Fibroblast of skin of scalp (primary cell): ENCODE measurements at regions not wholly inside any gene's neighbourhood (a gene's known extent, or its start where the extent isn't known, plus 50 kb on each side); places are given as distances from the start of the nearest gene placed in this dataset.
"Not testable (repeated sequence)": the region's sequence is repeated elsewhere in the genome, so short reads cannot be mapped to it uniquely, and the experiment has no call there.

Source experiments
- DNase-seq: peaks from one replicate; pipeline ENCODE4 v3.0.0-alpha.2; 2013

- no peak for DNase-seq
Measured at GRCh38 chr21:34272321-34272720, 91.5 kb upstream of the KCNE2 start.

- peak; percentile 62 for DNase-seq
Measured at GRCh38 chr21:34274001-34274400, 89.8 kb upstream of the KCNE2 start.

GRCh38 chr21:34276711-34277425 lies 86.9 kb upstream of the KCNE2 start:
- peak; percentile 42 for DNase-seq

GRCh38 chr21:34278451-34278850 lies 85.4 kb upstream of the KCNE2 start:
- no peak for DNase-seq

DNA sequence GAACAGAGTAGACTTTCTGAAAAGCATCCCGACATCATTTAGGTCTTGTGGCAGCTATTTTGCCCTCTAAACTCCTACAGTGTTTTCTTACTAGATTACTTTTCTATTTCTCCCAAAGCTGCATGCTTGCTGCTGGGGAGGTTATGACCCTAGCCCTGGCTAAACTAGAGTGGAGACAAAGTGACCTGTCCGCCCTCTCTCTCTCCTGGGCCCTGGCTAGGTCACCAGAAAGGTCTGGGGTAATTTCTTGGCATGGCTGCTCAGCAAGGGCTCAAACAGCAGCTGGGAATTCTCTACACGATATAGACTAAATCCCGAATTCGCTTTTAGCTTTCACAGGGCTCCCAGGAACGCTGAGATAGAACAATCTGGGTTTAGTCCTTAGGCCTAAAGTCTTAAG lies 84.5 kb upstream of the KCNE2 start:
- no peak for DNase-seq

DNA sequence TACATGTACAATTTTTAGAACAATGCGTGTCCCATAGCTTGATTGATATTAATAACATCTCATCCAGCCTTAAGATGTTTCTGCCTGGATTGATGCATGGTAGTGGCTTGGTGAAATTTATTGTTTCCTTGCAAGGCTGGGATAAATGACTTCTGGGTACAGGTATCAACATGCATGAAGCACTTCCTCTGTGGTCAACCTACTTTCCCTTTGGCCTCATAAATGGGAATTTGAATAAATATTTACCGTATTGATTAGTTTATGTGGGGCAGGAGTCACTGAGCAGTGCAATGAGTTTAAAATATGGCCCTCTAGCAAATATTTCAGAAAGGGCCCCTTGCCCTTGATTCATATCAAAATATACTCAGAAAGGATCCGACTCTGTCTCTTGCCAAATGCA lies 83.9 kb upstream of the KCNE2 start:
- no peak for DNase-seq

DNA sequence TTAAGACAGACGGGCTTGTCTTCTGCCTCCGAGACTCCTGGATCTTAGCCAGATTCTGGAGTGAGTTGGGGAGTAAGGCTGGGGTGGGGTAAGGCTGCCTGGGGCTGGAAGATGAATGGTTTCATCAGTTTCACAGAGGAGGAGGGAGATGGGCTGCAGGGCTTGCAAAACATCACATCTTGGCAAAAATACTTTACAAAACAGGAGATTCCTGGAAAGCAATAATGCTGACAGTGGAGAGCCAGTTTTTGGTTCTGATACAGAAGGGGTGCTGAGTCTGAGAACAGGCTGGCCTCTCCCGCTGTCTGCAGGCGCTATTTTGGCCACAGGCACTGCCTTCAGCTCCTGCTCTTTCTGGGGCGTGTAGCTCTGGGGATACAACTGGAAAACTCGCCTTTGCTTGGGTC lies 83.4 kb upstream of the KCNE2 start:
- peak; percentile 57 for DNase-seq

DNA sequence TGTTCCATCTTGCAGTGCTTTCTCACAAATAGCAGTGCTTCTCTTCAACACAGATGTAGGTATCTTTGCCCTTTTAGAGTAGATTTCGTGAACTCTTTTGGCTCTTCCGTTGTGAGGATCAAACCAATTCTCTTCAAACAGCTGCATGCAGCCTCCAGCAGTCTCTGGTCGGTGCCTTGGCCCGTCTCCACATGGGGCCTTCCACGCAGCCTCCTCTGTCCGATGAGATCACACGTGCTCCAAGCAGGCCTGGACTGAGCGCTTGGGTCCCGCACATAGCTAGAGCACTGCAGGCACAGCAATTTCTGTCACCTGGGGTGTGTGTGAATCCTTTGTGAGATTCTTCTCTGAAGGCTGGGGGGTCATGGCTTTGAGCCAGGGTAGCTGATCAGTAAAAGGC lies 82.8 kb upstream of the KCNE2 start:
- DNase-seq = no peak

DNA sequence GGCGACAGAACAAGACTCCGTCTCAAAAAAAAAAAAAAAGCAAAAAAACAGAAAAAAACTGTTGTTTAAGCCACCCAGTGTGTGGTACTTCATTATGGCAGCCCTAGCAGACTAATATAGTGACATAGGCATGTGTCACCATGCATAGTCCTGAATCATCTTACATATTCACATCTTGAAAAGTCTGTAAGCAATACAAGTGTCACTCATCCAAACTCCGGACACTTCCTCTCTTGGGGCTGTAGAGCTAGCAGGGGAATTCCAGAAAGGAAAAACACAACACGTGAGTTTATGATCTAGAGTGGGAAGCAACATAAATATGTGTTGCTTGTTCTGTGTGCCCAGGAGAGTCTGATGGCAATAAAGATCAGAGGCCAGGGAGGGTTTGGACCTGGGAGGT lies 81.6 kb upstream of the KCNE2 start:
- DNase-seq = peak; percentile 40

GRCh38 chr21:34284666-34285065 lies 79.1 kb upstream of the KCNE2 start:
- DNase-seq = peak; percentile 54

GRCh38 chr21:34288042-34288441 lies 75.8 kb upstream of the KCNE2 start:
- DNase-seq = not testable (repeated sequence)

DNA sequence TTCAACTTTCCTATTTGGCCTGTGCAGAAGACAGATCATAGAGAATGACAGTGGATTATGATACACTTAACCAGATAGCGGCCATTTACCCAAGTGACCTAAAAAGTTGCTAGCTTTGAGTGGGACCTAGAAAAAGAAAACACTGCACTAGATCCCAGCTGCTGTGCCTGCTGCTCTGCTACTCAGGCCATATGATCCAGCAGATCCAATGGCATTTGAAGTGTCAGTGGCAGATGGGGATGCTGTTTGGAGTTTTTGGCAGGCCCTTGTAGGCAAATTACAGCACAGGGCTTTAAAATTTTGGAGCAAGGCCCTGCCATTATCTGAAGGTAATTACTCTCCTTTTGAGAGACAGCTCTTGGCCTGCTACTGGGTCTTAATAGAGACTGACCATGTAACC lies 74.0 kb upstream of the KCNE2 start:
- DNase-seq = no peak

GRCh38 chr21:34296878-34297277 lies 66.9 kb upstream of the KCNE2 start:
- DNase-seq = no peak

- DNase-seq = no peak
Measured at GRCh38 chr21:34298534-34299167, 65.2 kb upstream of the KCNE2 start.

DNA sequence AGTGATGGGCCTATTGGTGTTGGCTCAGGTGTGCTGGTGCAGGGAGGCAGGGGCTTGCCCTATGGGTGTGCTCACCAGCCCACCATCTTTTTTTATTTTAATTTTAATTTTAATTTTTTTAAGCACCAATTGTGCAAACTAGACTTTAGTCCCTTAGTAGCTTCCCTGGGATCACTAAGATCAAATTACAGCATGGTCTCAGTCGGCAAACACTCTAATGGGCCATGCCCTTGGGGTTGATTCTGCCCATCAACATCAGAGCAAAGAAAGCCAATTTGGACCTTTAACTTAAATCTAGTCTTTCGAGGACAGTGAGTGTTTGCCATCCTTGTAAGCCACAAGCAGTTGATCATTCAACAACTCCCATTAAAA lies 64.7 kb upstream of the KCNE2 start:
- DNase-seq = no peak

DNA sequence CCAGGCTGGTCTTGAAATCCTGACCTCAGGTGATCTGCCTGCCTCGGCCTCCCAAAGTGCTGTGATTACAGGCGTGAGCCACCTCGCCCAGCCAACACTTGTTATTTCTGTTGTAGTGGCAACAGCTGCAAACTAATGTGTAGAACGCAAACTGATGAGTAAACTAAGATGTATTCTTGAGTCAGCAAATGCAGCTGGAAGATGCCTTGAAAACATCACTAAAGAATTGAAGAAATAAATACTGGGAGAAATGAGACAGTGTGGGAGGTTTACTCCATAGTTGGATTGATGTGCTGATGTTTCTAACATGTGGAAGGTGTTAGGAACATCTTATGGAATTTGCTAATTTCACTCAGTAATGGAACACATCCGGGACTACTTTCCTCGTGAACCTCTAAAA lies 61.3 kb upstream of the KCNE2 start:
- DNase-seq = peak; percentile 12

GRCh38 chr21:34305605-34306604 lies 57.9 kb upstream of the KCNE2 start:
- DNase-seq = peak; percentile 14

- DNase-seq = no peak
Measured at GRCh38 chr21:34307991-34308532, 55.7 kb upstream of the KCNE2 start.

GRCh38 chr21:34311561-34312330 lies 52.1 kb upstream of the KCNE2 start:
- DNase-seq = no peak

- peak; percentile 42 for DNase-seq
Measured at GRCh38 chr21:34313116-34313515, 50.7 kb upstream of the KCNE2 start.
